GM18499 (cell line): ENCODE measurements at regions not wholly inside any gene's neighbourhood (a gene's known extent, or its start where the extent isn't known, plus 50 kb on each side); places are given as distances from the start of the nearest gene placed in this dataset.
"Not testable (repeated sequence)": the region's sequence is repeated elsewhere in the genome, so short reads cannot be mapped to it uniquely, and the experiment has no call there.

Source experiments
- ATAC-seq: cut with Tn5 transposase; IDR thresholded peaks from one replicate; pipeline ENCODE4 v1.9.1; 2021; ENCODE audit warnings: moderate number of reproducible peaks; ENCODE audit not compliant: insufficient read depth, unreplicated experiment

DNA sequence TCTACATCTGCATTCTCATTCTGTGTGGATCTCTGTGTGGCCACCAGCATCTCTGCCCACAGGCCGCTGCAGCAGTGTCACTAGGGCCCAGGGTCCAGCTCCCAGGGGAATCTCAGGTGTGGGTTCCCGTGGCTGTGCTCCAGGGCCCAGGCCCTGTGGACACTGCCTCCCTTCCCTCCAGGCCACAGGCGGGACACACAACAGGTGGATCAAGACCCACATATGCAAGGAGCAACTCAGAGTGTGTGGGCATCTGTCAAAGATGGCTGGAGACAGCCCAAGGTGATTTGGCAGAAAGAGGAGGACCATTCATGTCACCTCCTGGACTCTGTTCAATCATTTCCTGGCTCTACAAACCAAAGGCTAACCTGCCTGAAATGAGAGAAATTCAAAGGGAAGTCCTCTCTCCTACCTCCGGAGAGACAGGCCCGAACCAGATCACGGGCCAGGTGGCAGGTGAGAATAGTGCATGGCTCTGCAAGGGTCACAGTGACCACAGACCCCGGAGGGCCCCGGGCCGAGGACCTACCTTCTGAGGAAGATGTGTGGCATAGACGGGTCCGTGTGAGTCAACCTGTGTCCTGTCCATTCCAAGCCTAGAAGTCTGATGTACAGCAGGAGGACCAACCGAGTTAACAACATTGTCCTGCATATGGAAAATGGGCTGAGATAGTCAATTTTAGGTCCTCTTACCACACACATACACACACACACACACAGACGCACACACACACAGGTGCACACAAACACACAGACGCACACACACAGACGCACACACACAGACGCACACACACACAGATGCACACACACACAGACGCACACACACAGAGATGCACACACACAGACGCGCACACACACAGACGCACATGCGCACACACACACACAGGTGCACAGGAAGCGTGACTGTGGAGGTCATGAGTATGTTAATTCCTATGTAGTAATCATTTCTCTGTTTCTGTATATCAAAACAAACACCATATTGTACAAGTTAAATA, 1068.5 kb downstream of the BRD1 start:
- ATAC-seq, result no peak

DNA sequence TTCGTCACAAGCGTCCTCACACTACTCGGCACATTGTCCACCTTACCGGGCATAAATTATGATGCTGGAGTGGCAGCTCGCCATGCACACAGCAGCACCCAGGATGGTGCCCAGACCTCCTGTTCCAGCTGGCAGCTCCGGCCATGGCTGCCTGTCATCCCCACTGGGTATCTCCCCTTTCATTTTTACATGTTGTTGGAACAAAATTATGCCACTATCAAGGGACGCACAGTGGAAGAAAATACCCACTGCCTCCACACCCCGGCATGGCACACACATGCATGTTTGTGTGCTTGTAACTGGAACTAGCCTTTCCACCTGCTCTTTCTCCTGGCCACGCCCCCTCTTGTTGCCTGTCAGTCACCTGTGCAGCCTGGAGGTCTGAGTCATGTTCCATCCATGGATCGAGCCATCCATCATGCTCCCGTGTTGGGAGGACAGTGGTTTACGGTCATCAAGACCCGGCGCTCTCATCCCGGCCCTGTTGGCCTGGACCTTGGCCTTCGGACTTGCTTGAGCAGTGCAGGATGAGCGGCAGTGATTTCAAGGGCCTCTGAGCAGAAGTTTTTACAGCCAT, 1069.6 kb downstream of the BRD1 start:
- no peak for ATAC-seq

GRCh38 chr22:48757581-48757980, 1070.1 kb downstream of the BRD1 start:
- no peak for ATAC-seq

- not testable (repeated sequence) for ATAC-seq
Observed at GRCh38 chr22:48757135-48757534, 1070.5 kb downstream of the BRD1 start.

GRCh38 chr22:48756146-48757111, 1071.2 kb downstream of the BRD1 start:
- no peak for ATAC-seq

- no peak for ATAC-seq
Observed at GRCh38 chr22:48755059-48755949, 1072.4 kb downstream of the BRD1 start.

DNA sequence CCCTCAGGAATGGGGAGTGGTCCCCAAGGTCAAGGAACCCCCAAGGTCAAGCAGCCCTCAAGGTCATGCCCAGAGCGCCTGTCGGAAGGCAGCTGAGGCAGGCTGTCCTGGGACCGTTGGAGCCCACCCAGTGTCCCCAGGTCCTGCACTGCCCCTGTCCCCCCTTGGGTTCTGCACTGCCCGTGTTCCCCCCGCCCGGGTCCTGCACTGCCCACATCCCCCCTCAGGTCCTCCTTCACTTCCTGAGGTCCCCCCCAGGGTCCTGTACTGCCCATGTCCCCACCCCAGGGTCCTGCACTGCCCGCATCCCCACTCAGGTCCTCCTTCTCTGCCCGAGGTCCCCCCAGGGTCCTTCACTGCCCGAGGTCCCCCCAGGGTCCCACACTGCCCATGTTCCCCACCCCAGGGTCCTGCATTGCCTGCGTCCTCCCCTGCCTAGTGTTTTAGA, 1073.0 kb downstream of the BRD1 start:
- no peak for ATAC-seq

DNA sequence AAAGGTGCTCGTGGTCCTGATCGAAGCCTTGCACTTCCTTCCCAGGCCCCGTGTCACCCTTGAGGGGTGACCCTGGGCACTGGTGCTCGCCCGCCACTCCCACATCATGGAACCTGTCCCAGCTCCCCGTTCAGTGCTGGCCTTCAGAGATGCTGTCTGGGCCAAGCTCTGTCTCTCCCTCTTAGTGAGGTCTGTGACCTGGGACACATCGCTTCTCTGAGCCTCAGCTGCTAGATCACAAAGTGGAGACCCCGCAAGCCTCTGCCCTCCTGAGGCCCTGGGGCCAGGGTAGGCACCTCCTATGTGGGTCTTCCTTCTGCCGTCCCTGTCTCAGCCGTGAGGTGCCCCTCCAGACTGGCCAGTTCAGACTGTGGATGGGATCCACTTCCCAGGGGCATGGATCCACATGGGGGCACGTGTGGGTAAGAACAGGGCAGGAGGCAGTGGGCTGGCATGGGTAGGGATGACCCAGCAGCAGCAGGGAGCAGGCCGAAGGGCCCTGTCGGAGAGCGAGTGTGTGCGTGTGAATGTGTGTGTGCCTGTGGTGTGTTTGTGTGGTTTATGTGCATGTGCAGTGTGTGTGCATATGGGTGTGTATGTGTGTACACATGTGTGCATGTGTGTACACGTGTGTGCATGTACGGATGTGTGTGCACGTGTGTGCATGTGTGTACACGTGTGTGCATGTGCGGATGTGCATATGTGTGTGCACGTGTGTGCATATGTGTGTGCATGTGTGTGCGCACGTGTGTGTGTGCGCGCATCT, 1073.7 kb downstream of the BRD1 start:
- ATAC-seq, result no peak

DNA sequence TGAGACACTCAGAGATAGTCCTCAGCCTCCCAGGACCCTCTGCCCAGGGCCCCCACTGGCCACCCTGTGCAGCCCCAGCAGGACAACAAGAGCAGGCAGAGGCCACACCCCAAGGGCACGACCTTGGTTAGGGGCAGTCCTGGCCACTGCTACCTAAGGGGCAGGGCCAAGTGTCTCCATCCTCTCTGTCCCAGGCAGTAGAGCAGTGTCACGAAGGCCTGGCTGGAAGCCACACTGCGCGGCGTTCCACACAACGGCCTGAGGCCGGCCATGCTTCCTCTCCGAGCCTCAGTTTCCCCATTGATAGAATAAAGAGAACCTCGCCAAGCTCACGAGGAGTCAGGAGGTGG, 1074.3 kb downstream of the BRD1 start:
- no peak for ATAC-seq

DNA sequence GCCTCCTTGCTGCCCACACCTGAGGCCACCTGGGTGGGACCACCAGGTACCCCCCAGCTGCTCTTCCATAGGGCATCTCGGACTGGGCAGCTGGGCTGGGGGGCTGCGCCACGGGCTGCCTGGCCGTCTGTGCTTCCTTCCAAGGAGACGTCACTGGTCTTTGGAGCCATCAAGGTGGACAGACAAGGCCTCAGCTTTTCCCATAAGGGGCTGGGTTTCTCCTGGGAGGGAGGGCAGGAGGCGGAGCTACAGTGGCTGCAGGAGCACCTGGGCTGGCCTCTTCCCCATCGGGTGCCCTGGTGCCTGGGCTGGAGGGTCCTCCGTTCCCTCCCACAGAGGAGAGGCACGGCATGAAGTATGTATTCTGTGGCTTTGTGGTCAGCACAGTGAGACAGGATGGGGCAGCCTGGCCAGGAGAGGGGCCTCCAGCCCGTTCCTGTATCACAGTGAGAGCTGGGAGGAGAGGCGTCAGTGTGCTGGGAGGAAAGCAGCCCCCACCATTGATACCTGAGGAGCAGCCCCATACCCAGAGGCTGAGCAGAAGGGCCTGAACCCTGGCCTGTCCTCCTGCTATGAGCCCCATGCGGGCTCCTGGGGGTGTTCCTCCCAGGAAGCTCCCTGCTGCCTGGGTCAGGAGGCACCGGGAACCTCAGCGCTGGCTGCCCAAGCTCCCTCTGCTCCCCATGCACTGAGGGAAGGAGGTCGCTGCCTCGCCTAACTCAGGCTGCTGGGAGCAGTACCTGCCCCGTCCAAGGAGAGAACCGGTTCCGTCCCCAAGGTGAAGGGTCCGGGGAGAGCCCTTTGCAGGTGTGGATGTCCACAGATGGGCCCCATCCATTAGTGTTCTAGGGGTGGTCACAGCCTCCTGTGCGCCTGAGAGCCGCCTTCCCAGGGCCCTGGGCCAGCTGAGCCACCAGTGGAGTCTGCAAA, 1075.0 kb downstream of the BRD1 start:
- no peak for ATAC-seq

DNA sequence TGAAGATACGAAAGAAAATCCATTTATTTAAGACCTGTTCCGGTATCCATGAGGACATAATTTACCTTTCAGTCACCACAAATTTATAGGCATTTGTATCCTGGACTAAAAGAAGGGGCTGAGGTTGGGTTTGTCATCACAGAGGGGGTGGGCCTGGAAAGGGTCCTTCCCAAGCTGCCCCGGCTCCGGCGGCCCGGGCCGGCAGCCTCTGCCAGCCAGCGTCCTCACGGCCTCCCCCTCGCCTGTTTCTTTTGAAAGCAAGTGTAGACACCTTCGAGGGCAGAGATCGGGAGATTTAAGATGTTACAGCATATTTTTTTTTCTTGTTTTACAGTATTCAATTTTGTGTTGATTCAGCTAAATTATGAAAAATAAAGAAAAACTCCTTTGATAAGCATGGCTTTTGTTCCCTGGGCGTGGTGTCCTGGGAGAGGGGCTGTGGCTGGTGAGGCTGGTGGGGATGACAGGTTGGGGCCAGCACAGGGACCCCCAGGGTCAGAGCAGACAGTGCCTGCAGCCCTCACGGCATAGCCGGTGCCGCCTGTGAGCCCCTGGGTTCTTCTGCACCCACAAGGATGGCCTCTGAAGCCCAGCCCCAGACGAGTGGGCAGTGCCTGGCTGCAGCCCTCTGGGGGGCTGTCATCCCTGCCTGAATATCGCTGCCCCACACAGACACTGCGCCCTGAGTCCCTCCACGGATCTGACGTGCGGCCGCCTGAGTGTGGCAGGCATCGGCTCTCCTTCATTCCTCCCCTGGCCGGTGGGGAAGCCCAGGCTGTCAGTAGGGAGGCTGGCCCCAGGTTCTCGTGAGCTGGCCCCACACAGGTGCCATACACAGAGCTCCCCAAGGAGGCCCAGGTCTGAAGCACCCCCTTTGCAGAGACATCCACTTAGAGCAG, 1075.9 kb downstream of the BRD1 start:
- ATAC-seq, result no peak

GRCh38 chr22:48750826-48751440, 1076.7 kb downstream of the BRD1 start:
- no peak for ATAC-seq

DNA sequence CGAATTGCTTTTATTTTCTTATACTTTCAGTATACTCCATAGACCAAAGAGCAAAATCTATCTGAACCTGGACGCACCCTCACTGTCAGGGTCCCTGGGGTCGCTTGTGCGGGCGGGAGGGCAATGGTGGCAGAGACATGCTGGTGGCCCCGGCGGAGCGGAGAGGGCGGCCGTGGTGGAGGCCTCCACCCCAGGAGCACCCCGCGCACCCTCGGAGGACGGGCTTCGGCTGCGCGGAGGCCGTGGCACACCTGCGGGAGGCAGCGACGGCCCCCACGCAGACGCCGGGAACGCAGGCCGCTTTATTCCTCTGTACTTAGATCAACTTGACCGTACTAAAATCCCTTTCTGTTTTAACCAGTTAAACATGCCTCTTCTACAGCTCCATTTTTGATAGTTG, 1077.4 kb downstream of the BRD1 start:
- ATAC-seq, result no peak

- ATAC-seq, result no peak
Observed at GRCh38 chr22:48749555-48750227, 1078.0 kb downstream of the BRD1 start.

DNA sequence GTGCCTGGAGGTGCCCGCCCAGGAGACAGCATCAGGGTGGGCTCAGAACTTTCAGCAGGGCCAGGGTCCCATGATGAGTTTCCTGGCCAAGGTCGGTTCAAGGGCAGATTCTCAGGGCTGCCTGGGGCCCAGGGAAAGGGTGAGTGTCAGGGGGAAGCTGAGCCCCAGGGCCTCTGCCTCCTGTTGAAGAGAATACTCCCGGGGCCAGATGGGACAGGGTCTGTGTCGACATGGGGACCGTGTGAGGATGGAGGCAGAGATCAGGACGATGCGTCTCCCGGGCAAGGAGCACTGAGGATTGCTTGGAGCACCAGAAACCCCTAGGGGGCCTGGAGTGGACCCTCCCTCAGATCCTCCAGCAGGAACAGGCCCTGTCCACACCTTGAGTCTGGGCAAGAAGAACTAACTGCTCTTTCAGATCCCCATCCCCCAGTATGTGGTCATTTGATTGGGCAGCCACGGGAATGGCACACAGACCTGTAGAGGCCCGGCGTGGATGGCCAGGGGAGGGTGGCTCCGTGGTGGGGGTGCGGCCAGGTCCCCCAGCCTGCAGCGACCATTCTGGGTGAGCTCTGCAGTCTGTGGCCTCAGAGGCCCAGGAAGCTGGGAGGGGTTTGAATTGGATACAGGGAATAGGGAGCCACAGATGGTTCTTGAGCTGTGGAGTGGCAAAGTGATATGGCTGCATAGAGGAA, 1078.7 kb downstream of the BRD1 start:
- ATAC-seq, result no peak
